Karpas-422 (cell line): ENCODE measurements at regions not wholly inside any gene's neighbourhood (a gene's known extent, or its start where the extent isn't known, plus 50 kb on each side); places are given as distances from the start of the nearest gene placed in this dataset.

ENCODE experiments used
- DNase-seq: peaks from one replicate; pipeline ENCODE4 v3.0.0-alpha.2; 2015
- H2AFZ ChIP-seq: fragments of 200-600 bp; sonication (generic); 2 replicates; pipeline ENCODE4 v1.6.1; 2014; ENCODE audit warnings: antibody characterized with exemption, low read length, mixed read lengths
- H3K27ac ChIP-seq: fragments of 200-600 bp; sonication (generic); 2 replicates; pipeline ENCODE4 v1.5.1; 2014; ENCODE audit warnings: mild to moderate bottlenecking, low read length, moderate library complexity
- H3K27me3 ChIP-seq: fragments of 200-600 bp; sonication (generic); 2 replicates; pipeline ENCODE4 v1.6.1; 2014; ENCODE audit warnings: low read length, mixed read lengths
- H3K36me3 ChIP-seq: fragments of 200-600 bp; sonication (generic); 2 replicates; pipeline ENCODE4 v1.6.1; 2014; ENCODE audit warnings: low read length, mixed read lengths; ENCODE audit not compliant: insufficient read depth
- H3K4me1 ChIP-seq: fragments of 200-600 bp; sonication (generic); 2 replicates; pipeline ENCODE4 v1.6.1; 2014; ENCODE audit warnings: mild to moderate bottlenecking, low read length, mixed read lengths
- H3K4me2 ChIP-seq: fragments of 200-600 bp; sonication (generic); 2 replicates; pipeline ENCODE4 v1.6.1; 2014; ENCODE audit warnings: low read length, low read depth, mild to moderate bottlenecking; ENCODE audit not compliant: poor library complexity, severe bottlenecking
- H3K4me3 ChIP-seq: fragments of 200-600 bp; sonication (generic); 2 replicates; pipeline ENCODE4 v1.5.1; 2014; ENCODE audit warnings: mild to moderate bottlenecking, antibody characterized with exemption, low read length, mixed read lengths
- H3K79me2 ChIP-seq: fragments of 200-600 bp; sonication (generic); 2 replicates; pipeline ENCODE4 v1.6.1; 2014; ENCODE audit warnings: mild to moderate bottlenecking, low read length, mixed read lengths
- H3K9ac ChIP-seq: fragments of 200-600 bp; sonication (generic); 2 replicates; pipeline ENCODE4 v1.6.0; 2014; ENCODE audit warnings: low read length
- H3K9me2 ChIP-seq: fragments of 200-600 bp; sonication (generic), shearing (Covaris generic); replicated peaks from 2 replicates; pipeline ENCODE4 v1.6.0; 2014; ENCODE audit warnings: mild to moderate bottlenecking, low read length, moderate library complexity; ENCODE audit not compliant: insufficient read depth
- H3K9me3 ChIP-seq: fragments of 300-700, 200-600 bp; sonication (generic); 2 replicates; pipeline ENCODE4 v1.6.1; 2014; ENCODE audit warnings: low read length, mixed read lengths
- H4K20me1 ChIP-seq: fragments of 200-600 bp; sonication (generic); 2 replicates; pipeline ENCODE4 v1.6.1; 2014; ENCODE audit warnings: mild to moderate bottlenecking, antibody characterized with exemption, low read length, low read depth; ENCODE audit not compliant: insufficient read depth

GRCh38 chr1:101312147-101312546 is 75.3 kb downstream of the S1PR1 start:
- H4K20me1 ChIP-seq, result no peaks in the 10 kb centered on the region
- peaks cover 91% of the 10 kb centered on the region for H3K4me1 ChIP-seq
- H2AFZ ChIP-seq, result no peak overlapping the region
- no peaks in the 10 kb centered on the region for H3K9me2 ChIP-seq
- H3K4me2 ChIP-seq, result peak overlapping the region; percentile 63
- no peaks in the 10 kb centered on the region for H3K9me3 ChIP-seq
- H3K9ac ChIP-seq, result peak overlapping the region; percentile 2
- no peaks in the 10 kb centered on the region for H3K36me3 ChIP-seq
- H3K79me2 ChIP-seq, result no peaks in the 10 kb centered on the region
- no peak overlapping the region for H3K27ac ChIP-seq
- H3K4me3 ChIP-seq, result peak overlapping the region; percentile 24; the same call in 1 of the 2 replicates
- no peak for DNase-seq
- H3K27me3 ChIP-seq, result no peaks in the 10 kb centered on the region

- Histone ChIP-seq H3K4me1 (peaks cover 83% of the 10 kb centered on the region), H3K9ac (peak overlapping the region; percentile 2; the same call in 1 of the 2 replicates)
- peak; percentile 76 for DNase-seq
Measured at GRCh38 chr1:101313356-101313755, 76.5 kb downstream of the S1PR1 start.

GRCh38 chr1:101314244-101314643 is 77.4 kb downstream of the S1PR1 start:
- Histone ChIP-seq H3K4me3 (peak overlapping the region; percentile 28), H4K20me1 (no peaks in the 10 kb centered on the region), H3K4me2 (peak overlapping the region; percentile 63), H3K9ac (peak overlapping the region; percentile 31), H3K79me2 (no peaks in the 10 kb centered on the region), H3K27ac (peak overlapping the region; percentile 50), H2AFZ (no peak overlapping the region), H3K9me2 (no peaks in the 10 kb centered on the region), H3K36me3 (no peaks in the 10 kb centered on the region), H3K4me1 (peaks cover 74% of the 10 kb centered on the region), H3K9me3 (no peaks in the 10 kb centered on the region), H3K27me3 (no peaks in the 10 kb centered on the region)
- no peak for DNase-seq

More at GRCh38 chr1:101313356-101313755, 76.5 kb downstream of the S1PR1 start:
- no peaks in the 10 kb centered on the region for H3K9me2 ChIP-seq
- H3K27me3 ChIP-seq, result no peaks in the 10 kb centered on the region
- H3K27ac ChIP-seq, result peak overlapping the region; percentile 50
- H2AFZ ChIP-seq, result no peak overlapping the region
- no peaks in the 10 kb centered on the region for H4K20me1 ChIP-seq
- peak overlapping the region; percentile 63 for H3K4me2 ChIP-seq
- H3K36me3 ChIP-seq, result no peaks in the 10 kb centered on the region
- no peaks in the 10 kb centered on the region for H3K9me3 ChIP-seq
- peak overlapping the region; percentile 24; the same call in 1 of the 2 replicates for H3K4me3 ChIP-seq
- H3K79me2 ChIP-seq, result no peaks in the 10 kb centered on the region

GRCh38 chr1:101316256-101316655 is 79.4 kb downstream of the S1PR1 start:
- DNase-seq, result no peak
- Histone ChIP-seq H3K79me2 (no peaks in the 10 kb centered on the region), H3K4me2 (no peak overlapping the region), H4K20me1 (no peaks in the 10 kb centered on the region), H3K4me1 (peaks cover 54% of the 10 kb centered on the region), H3K9ac (no peak overlapping the region), H3K4me3 (no peak overlapping the region), H2AFZ (no peak overlapping the region), H3K27ac (no peak overlapping the region), H3K27me3 (no peaks in the 10 kb centered on the region), H3K9me3 (no peaks in the 10 kb centered on the region), H3K36me3 (no peaks in the 10 kb centered on the region), H3K9me2 (no peaks in the 10 kb centered on the region)

GRCh38 chr1:101316799-101317198 is 80.0 kb downstream of the S1PR1 start:
- no peaks in the 10 kb centered on the region for H3K79me2 ChIP-seq
- no peak overlapping the region for H2AFZ ChIP-seq
- no peaks in the 10 kb centered on the region for H4K20me1 ChIP-seq
- no peaks in the 10 kb centered on the region for H3K9me3 ChIP-seq
- H3K4me1 ChIP-seq, result peaks cover 49% of the 10 kb centered on the region
- no peak for DNase-seq
- no peaks in the 10 kb centered on the region for H3K27me3 ChIP-seq
- H3K4me3 ChIP-seq, result no peak overlapping the region
- H3K9ac ChIP-seq, result no peak overlapping the region
- no peaks in the 10 kb centered on the region for H3K9me2 ChIP-seq
- no peak overlapping the region for H3K27ac ChIP-seq
- no peak overlapping the region for H3K4me2 ChIP-seq
- H3K36me3 ChIP-seq, result no peaks in the 10 kb centered on the region

GRCh38 chr1:101317590-101317989 is 80.8 kb downstream of the S1PR1 start:
- DNase-seq, result peak; percentile 62
- Histone ChIP-seq H4K20me1 (no peaks in the 10 kb centered on the region), H3K4me2 (no peak overlapping the region), H3K27me3 (no peaks in the 10 kb centered on the region), H3K9me2 (no peaks in the 10 kb centered on the region), H3K9me3 (no peaks in the 10 kb centered on the region), H3K36me3 (no peaks in the 10 kb centered on the region), H3K4me3 (no peak overlapping the region), H3K4me1 (peaks cover 41% of the 10 kb centered on the region), H3K27ac (no peak overlapping the region), H2AFZ (no peak overlapping the region), H3K9ac (no peak overlapping the region), H3K79me2 (no peaks in the 10 kb centered on the region)

- H3K4me3 ChIP-seq, result no peak overlapping the region
- H3K9me2 ChIP-seq, result no peaks in the 10 kb centered on the region
- peaks cover 11% of the 10 kb centered on the region for H3K4me1 ChIP-seq
- no peak overlapping the region for H3K9ac ChIP-seq
- H3K79me2 ChIP-seq, result no peaks in the 10 kb centered on the region
- no peak for DNase-seq
- no peaks in the 10 kb centered on the region for H4K20me1 ChIP-seq
- H3K36me3 ChIP-seq, result no peaks in the 10 kb centered on the region
- H3K27me3 ChIP-seq, result no peaks in the 10 kb centered on the region
- H3K27ac ChIP-seq, result no peak overlapping the region
- H3K9me3 ChIP-seq, result no peaks in the 10 kb centered on the region
- H3K4me2 ChIP-seq, result no peak overlapping the region
- 0 out of 2 replicates have a peak overlapping the region, but pooled peaks have one; percentile 15 for H2AFZ ChIP-seq
Measured at GRCh38 chr1:101323535-101323934, 86.7 kb downstream of the S1PR1 start.

GRCh38 chr1:101325144-101325543 is 88.3 kb downstream of the S1PR1 start:
- Histone ChIP-seq H3K27me3 (no peaks in the 10 kb centered on the region), H3K9ac (no peak overlapping the region), H3K9me2 (no peaks in the 10 kb centered on the region), H3K27ac (no peak overlapping the region), H2AFZ (no peak overlapping the region), H3K36me3 (no peaks in the 10 kb centered on the region), H3K4me2 (no peak overlapping the region), H3K79me2 (no peaks in the 10 kb centered on the region), H3K9me3 (no peaks in the 10 kb centered on the region), H4K20me1 (no peaks in the 10 kb centered on the region), H3K4me3 (no peak overlapping the region), H3K4me1 (peaks cover 11% of the 10 kb centered on the region)
- DNase-seq, result no peak
